Uterus (tissue), 2 donors: ENCODE measurements at regions not wholly inside any gene's neighbourhood (a gene's known extent, or its start where the extent isn't known, plus 50 kb on each side); places are given as distances from the start of the nearest gene placed in this dataset.

Experiments used
- POLR2A ChIP-seq, 2 donors: fragments of 450-650 bp; IDR thresholded peaks; one replicate each; pipeline ENCODE4 v1.6.1; 2016; ENCODE audit warnings: antibody characterized with exemption in 2 of 2, mild to moderate bottlenecking in 1 of 2, moderate library complexity in 1 of 2
- TF ChIP-seq, protein P1 (sequence below), 4 experiments: fragments of 200-600 bp in 2 of 4; fragments of 450-650 bp in 2 of 4; sonication (generic) in 2 of 4; IDR thresholded peaks; one replicate each; pipeline ENCODE4 v1.5.1; 2016 to 2019; ENCODE audit warnings: antibody characterized with exemption in 4 of 4, mild to moderate bottlenecking in 2 of 4, moderate library complexity in 1 of 4

- TF ChIP-seq, protein P1, sequence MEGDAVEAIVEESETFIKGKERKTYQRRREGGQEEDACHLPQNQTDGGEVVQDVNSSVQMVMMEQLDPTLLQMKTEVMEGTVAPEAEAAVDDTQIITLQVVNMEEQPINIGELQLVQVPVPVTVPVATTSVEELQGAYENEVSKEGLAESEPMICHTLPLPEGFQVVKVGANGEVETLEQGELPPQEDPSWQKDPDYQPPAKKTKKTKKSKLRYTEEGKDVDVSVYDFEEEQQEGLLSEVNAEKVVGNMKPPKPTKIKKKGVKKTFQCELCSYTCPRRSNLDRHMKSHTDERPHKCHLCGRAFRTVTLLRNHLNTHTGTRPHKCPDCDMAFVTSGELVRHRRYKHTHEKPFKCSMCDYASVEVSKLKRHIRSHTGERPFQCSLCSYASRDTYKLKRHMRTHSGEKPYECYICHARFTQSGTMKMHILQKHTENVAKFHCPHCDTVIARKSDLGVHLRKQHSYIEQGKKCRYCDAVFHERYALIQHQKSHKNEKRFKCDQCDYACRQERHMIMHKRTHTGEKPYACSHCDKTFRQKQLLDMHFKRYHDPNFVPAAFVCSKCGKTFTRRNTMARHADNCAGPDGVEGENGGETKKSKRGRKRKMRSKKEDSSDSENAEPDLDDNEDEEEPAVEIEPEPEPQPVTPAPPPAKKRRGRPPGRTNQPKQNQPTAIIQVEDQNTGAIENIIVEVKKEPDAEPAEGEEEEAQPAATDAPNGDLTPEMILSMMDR (IDR thresholded peaks at IDR 0.05): no peak
- TF ChIP-seq POLR2A (IDR thresholded peaks at IDR 0.05): no peak
These were observed 184.5 kb downstream of the CHRM3 start for GRCh38 chr1:239570878-239571277.
